ENCODE measurements at regions not wholly inside any gene's neighbourhood (a gene's known extent, or its start where the extent isn't known, plus 50 kb on each side); places are given as distances from the start of the nearest gene placed in this dataset.

DNA sequence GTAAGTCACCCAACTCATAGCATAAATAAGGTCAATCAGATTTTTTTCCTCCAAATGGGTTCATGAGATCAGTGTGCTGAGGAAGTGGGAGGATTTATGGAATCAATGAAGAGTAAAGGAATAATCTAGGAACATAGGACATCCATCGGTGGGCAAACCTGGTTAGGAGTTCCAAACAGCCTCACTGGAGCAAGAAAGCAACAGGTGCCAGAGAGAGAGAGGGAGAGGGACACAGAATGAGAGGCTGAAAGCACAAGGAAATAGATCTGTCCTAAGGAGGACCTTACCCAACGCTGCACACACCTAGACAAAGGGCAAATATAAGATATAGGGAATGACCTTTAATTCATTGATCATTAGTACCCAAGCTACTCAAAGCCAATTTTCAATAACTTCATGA, 119.5 kb upstream of the ANKRD1 start:
- DNase-seq: no peak

DNA sequence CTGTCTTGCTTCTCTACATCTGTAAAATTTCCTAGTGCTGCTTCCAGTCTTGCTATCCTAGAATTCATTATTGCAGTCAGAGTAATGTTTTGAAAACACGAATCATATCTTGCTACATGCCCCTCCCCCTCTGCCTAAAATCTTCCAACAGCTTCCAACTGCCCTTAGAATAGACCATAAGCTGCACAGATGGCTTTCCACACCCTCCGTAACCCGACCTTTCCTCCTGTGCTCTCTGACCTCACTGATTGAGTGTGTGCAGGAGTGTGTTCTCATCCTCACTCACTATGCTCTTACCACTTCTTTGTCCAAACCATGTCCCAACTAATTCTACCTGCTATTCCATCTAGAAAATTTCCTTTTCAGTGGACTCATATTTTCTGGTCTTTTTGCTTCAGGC, 121.2 kb upstream of the ANKRD1 start:
- no peak for DNase-seq

DNA sequence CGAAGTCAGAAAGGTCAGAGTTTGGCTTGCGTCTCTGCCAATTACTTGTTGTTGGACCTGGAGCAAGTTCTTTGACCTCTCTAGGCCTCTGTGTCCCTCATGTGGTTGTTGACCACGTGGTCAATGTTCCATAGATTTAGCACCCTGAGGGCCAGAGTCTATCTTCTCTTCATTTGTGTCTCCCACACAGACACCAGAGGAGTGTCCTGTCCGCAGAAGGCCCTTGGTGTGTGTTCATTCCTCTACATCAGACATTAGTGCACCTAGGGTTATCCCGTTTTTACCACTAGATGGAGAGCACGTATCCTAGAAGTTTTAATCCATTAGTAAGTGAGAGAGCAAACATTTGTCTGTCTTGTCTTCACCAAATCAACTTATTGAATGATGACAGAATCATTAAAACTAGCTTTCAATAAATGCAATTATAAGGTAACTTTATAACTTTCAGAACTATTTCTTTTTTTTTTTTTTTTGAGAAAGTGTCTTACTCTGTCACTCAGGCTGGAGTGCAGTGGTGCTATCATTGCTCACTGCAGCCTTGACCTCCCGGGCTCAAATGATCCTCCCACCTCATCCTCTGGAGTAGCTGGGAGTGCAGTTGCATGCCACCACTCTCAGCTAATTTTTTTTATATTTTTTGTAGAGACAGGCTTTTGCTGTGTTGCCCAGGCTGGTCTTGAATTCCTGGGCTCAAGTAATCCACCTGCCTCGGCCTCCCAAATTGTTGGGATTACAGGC, 122.5 kb upstream of the ANKRD1 start:
- peak; percentile 37 for DNase-seq

DNA sequence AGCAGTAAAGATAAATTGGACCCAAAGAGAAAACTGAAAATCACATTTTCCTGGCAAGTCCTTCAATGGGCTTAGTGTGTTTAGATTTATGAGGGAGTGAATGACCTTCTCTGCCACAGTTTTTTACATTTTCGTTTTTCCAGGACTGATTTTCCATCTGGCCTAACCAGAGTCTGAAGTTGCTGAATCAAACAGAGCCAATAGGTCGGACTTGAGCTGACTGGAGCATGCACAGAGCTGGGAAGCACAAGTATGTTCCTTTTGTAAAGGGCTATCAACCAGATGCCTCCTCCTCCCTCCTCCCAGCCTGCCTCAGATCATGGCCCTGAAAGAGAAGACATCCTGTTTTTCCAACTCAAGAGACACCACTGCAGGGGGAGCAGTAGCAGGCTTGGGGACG, 126.0 kb upstream of the ANKRD1 start:
- no peak for DNase-seq

DNA sequence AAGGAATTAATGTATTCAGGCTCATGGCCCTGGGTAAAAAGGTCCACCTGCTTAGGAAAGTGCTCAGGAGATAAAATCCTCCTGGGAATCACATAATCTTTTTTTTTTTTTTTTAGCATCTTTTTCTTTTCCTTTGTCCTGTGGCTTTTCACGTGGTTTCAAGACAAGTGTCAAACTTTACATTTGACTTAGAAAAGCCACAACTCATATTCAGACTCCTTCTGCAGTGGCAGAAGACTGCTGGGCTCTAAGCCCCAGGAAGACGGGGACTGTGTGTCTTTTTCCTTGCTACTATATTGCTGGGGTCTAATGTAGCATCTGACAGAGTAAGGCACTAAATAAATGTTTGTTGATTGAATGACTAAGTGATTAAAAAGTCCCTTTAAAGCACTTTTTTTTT, 127.5 kb upstream of the ANKRD1 start:
- DNase-seq: no peak

DNA sequence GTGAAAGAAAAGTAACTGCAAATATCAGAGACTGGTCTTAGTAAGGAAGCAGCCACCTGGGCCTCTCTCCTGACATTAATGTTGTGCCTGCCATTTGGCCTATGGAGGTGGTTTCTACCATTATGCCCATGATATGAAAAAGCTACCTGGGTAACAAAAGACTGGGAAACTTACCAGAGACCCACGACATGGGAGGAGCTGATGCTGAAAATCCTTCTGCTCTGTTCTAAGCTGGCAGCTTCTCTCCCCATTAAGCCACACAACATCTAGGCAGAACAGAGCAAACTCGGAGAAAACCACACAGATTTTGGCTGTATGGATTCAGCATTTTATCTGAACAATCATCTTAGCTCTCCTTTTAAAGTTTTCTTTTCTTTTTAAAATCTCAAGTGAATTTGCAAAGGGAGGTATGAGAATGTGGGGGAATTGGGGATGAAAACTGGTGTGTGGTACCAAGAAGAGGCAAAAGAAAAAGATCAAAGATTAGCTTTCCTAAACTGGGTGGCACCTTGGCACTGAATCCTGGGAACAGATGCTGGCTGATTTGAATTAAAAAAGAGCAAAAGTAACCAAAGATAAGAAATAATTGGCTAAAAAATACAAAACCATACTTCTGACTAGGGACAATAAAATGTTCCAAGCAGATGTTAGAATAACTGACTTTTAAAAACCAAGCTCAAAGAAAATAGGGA, 128.6 kb upstream of the ANKRD1 start:
- no peak for DNase-seq

DNA sequence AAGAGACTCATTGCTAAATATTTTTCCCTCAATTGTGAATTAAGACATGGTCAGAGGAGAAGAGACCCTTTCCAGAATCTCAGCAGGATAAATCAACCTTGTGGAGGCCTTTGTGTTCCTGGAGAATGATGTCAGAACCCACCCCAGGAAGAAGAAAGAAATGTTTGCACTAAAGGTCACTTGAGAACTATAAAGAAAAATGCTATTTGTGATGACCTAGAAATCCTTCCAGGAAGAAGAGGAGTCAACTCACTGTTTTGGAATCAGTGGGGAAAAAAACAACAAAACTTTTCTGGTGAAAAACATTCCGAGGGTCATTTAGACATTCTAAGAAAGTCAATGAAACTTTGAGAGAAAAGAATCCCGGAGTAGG, 129.1 kb upstream of the ANKRD1 start:
- no peak for DNase-seq

DNA sequence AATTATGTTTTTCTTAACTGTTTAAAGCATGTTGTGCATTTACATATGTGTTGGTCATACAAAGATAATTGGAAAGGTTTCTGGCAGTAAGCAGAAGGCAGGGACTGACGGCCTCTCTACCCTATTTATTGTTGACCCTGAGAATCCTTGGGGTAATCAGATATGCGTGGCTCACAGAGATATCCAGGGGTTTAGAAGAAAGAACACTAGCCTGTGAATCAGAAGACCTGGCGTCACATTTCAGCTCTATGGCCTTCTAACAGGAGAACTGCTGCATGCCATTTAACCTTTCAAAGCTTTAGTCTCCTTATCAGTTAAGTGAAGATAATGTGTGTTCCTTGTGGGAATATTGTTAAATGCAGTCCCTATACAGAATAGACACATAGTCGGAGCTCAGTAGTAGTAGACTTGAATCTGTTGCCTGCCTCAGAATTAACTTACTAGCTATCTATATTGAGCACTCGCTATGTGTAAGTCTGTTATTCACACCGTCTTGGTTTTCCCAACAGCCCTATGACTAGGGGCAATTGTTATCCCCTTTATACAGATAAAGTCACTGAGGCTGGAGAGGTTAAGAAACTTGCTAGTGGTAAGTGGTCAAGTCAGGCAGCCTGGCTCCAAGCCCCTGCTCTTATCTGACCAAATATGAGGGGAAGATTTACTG, 129.6 kb upstream of the ANKRD1 start:
- no peak for DNase-seq

DNA sequence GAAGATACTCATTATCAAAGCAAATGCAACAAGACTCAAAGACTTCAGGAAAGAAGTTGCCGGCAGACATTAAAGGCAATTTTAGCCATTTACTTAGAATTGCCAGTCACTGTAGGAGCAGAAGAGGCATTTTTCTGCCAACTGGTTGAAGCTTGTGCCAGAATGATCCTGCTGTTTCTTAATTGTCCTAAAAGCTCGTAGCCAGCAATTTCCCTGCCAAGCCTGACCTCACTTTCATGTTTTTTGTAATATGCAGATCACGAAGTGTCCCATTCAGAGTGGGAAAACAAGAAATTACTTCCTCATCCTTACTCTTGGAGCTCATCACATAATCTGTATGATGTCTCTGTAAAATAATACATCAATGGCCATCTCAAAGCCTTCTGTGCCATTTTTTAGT, 130.9 kb upstream of the ANKRD1 start:
- no peak for DNase-seq

DNA sequence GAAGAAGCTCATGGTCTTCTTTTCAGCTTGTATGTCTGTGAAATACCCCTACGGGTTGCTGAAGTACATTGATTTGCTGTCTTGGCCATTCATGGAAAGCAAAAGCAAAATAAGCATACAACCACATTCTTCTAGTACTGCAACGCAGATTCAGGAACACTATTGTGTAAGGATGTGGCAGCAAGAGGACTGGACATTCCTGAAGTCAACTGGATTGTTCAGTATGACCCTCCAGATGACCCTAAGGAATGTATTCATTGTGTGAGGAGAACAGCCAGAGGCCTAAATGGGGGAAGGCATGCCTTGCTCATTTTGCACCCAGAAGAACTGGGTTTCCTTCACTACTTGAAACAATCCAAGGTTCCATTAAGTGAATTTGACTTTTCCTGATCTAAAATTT, 133.4 kb upstream of the ANKRD1 start:
- DNase-seq: no peak

DNA sequence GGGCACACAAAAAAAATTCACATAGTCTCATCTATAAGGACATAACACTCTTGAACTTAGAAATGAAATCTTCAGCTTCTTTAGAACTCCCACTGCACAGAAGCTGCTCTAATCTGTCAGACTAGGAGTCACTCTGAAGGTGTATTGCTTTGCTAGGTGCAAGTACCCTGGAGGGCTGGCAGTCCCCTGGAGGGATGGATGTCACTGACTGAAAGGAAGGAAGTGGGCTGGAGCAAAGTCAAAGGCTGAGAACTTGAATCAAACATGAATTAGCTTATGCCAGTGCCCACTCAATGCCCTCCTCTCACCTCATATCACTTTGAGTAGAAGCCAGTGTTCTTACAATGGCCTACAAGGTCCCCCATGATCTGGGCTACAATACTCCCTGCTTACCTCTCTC, 140.3 kb upstream of the ANKRD1 start:
- DNase-seq: no peak

DNA sequence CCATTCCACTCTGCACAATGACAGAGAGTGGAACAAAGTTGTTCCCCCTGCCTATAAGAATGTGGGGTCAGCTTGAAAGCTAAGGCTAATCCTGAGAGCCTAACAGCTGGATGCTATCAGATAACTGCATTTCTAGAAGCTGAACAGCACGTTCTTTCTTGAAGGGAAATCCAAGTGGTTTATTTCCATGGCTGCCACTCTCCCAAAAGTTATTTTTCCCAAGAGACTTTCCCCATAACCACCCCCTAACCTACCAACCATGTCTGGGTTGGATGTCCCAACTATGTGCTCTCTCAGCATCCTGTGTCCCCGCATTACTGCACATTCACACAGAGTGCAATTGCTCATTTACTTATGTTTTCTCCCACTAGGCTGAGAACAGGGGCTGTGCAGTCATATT, 140.7 kb upstream of the ANKRD1 start:
- no peak for DNase-seq

DNA sequence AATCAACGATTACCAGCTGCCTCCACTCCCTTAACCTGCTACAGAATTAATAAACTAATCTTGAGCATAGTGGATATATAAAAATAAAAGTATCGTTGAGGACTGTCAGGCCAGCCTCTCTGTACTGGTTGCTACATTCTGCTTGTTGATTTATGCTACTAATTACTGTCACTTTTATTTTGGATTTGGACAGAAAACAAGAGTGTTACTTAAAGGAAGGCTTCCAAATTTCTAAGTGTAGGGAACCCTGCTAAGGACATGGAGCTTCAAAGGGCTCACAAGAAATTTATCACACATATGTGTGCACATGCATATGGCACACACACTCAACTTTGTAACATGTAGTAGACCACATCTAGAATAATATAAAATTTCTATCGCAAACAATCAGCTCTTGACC, 141.2 kb upstream of the ANKRD1 start:
- DNase-seq: no peak

DNA sequence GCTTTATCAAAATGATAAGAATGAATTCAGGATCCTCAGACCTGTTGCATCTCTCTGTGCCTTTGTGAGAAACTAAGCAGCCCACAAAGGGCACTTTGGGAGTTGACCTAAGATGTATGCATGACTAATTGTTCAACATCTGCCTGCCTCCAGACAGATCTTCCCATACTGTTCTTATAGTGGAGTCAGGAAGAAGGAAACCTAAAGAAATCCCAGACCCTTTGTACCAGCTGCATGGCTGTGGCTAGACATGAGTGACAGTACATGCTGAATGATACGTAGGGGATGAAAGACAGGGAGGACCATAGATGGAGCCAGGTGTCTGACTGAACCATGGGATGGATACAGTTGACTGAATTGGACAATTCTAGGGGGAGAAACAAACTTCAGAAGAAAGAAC, 148.7 kb upstream of the PCGF5 start:
- DNase-seq: no peak

DNA sequence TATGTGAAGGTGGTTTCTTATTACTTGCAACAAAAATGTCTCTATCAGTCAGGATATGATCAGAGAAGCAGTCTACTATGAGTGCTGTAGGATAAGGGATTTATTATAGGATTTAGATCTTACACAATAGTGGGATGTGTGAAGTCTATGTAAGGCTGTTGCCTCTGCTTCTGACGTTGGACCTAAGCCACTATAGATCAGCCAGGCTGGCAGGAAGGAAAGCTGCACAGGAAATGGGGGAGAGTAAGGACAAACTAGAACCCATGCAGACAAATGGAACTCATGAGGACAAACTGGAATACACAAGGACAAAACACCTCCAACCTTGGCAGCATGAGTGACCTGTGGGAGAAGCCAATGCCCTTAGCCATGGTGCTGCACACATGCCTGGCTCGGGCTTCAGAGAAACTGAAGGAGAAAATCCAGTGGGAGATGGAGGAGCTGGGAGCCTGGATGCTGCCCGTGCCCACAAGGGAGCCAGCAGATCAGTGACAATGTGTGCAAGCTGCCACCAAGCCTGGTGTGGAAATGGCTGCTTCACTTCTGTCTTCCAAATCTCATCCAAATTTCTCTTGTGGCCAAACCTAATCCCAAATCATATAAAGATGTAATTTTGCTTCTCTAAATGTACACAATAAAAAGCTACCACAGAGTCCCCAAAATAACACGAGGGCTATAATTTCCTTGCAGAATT, 147.0 kb upstream of the PCGF5 start:
- DNase-seq: no peak

DNA sequence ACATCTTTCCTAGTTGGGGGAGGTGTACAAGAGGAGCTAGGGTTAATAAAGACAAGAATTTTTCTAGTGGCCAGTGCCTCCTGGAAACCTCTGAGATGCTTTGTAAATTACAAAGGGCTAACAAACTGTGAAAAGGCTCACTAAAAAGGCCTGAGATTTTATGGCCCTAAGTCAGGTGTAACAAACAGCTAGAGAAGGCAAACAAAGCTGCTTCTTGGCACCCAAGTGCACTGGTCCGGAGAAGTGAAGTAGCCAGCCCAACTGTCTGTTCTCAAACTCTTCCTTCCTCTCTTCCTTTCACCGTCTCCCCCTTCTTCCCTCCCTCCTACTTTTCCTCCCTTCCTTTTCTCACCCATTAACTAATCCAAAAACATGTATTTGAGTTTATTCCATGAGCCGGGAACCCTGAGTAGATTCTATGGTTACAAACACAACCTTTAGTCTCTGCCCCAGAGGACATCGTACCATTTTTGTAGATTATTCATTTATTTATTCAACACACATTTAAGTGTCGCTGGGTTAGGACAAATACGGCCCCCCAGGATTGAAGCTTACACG, 143.4 kb upstream of the PCGF5 start:
- no peak for DNase-seq

DNA sequence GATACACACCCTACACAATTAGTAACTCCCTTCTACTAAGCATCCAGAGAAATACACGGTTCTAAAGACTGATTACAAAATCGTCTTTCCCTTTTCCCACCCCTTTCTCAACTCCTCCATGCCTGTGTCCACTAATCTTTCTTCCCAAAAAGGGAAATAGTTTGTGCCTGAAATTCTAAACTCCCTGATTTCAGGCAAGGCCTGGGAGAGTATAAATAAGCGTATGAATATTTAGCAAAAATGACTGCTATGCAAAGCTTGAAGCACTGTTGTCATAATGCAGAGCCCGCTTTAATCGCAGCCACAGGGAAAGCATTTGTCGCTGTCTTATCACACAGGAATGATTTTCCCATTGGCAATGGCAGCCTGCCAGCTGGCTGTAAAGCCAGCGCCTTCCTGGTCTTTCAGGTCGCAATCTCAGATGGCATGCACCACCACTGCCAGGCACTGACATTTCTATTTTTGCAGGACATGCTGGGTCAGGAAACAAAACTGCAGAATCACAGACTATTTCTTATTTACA, 142.9 kb upstream of the PCGF5 start:
- DNase-seq: peak; percentile 55

DNA sequence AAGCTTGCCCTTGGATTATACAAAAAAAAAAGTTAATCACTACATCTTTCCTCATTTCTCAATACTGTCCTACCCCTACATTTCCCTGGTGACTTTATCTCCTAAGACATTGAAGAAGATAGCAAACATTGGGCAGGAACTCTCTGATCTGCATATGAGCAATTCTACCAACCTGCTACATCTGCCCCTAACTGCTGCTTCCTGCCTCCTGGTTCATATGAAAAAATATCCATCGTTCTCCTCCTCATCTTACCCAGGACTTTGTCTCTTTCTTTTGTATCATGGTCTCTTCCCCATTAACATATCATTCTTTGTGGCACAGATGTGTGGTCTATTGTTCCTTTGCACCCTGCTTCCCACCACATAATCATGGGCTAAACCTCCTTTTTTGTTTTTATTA, 139.7 kb upstream of the PCGF5 start:
- no peak for DNase-seq

DNA sequence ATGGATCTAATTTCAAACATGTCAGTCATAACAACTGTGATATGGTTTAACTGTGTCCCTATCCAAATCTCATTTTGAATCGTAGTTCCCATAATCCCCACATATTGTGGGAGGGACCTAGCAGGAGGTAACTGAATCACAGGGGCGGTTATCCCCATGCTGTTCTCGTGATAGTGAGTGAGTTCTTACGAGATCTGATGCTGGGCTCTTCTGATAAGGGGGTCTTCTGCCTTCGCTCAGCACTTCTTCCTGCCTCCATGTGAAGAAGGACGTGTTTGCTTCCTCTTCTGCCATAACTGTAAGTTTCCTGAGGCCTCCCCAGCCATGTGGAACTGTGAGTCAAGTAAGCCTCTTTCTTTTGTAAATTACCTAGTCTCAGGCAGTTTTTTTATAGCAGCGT, 138.0 kb upstream of the PCGF5 start:
- no peak for DNase-seq

DNA sequence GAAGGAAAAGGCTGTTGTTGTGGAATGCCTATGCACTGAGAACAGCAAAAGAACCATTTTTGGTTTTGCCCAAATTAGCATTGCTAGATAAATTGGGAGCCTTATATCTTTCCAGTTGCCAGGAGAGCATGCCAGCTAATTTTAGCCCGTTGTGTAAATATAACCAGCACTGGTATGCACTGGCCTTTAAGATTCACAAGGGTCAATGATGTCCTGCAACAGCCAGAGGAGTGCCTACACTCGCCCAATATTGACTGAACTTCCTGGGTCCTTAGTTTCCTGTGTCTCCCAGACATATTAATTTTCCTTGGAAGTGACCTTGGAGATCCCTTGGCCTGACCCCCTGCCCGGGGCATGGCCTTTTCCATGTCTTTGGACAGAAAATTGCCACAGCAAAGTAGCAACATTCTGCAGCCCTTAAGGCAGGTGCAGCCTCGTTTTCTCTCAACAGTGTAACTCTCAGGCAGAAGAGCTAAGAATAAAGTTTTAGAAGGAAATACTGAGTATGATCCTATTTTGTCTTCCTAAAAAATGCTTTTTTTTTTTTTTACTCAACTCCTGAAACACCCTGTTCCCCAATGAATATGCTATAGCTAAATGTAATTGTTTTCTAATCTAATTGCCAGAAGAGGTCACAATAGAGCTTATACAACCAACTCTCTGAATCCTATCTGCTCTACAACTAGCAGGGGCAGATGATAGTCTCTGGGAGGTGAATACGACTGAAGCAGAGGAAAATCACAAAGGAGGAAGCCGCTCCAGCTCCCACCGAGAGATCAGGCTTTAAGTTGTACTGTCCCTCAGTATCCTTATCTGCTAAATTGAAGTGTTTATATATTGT, 131.9 kb upstream of the PCGF5 start:
- DNase-seq: peak; percentile 50

DNA sequence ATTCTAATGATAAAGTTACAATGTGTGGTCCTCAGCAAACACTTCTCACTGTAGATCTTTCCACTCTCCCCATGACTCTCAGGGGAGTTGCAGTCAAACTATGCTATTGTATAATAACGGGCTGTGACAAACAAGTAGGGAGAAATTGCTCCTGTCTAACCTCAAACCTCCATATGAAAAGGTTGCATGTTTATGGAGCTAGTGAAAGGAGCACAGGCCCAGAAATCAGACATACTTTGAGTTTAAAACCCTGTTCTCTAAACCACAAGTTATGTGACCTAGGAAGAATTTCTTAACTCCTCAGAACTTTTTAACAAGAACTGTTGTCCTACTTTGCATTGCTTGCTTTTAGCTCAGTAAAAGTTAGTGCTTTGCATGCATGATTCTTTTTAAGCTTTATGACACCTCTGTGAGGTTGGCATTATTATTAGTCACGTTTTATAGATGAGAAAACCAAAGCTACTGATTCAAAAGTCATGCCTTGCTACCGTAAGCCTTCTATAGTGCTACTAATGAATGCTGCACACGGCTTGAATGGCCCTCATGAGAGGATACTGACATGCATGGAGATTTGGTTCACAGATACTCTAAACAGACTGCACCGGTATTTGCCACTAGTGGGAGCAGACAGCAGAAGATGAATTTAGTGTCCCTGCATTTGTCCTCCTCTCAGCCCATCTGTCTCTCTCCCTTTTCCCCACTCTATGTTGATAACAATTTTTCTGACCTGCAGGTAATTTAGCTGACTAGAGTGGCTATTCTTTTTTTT, 129.5 kb upstream of the PCGF5 start:
- peak; percentile 3 for DNase-seq
